Gastrocnemius medialis (tissue), 4 donors: ENCODE measurements at regions not wholly inside any gene's neighbourhood (a gene's known extent, or its start where the extent isn't known, plus 50 kb on each side); places are given as distances from the start of the nearest gene placed in this dataset.

ENCODE experiments used
- POLR2A ChIP-seq, 2 donors: fragments of 450-650 bp; IDR thresholded peaks; one replicate each; pipeline ENCODE4 v1.6.1; 2017; ENCODE audit warnings: antibody characterized with exemption in 2 of 2, mild to moderate bottlenecking in 2 of 2, moderate library complexity in 2 of 2
- TF ChIP-seq, protein P1 (sequence below), 5 experiments: fragments of 450-650 bp in 3 of 5; fragments of 200-600 bp in 2 of 5; sonication (generic) in 2 of 5; IDR thresholded peaks in 4 of 5; conservative IDR thresholded peaks in 1 of 5; 1 replicate in 4 of 5; 2 replicates in 1 of 5; pipeline ENCODE4 v1.5.1; 2016 to 2019; ENCODE audit warnings: antibody characterized with exemption in 5 of 5, mild to moderate bottlenecking in 3 of 5, moderate library complexity in 3 of 5

DNA sequence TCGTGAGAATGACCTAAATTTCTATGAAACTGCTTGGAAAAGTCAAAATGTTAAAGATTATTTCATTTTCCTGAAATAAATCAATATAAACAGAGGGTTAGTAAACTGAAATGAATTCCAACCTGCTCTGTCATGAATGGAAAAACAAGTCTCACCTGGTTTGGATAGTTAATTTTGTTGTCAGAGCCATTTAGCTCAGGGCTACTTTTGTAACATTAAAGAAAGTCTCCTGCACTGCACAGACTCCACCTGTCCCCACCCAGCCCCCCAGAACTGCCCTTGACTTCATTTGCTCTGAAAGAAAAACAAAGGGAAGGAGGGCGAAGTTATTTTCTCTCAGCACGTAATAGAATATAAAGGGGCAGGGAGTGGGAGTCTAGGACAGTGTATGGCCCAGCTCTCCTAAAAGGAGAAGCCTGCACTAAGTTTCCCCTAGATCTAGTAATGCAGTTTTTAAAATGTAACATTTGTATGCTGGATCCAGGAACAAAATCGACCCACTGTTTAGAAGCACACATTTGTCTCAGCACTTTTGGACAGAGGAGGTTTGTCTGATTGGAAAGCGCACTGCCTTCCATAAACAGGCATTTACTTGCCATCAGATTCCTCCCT is 54.2 kb upstream of the ACSL3 start:
- TF ChIP-seq, protein P1, sequence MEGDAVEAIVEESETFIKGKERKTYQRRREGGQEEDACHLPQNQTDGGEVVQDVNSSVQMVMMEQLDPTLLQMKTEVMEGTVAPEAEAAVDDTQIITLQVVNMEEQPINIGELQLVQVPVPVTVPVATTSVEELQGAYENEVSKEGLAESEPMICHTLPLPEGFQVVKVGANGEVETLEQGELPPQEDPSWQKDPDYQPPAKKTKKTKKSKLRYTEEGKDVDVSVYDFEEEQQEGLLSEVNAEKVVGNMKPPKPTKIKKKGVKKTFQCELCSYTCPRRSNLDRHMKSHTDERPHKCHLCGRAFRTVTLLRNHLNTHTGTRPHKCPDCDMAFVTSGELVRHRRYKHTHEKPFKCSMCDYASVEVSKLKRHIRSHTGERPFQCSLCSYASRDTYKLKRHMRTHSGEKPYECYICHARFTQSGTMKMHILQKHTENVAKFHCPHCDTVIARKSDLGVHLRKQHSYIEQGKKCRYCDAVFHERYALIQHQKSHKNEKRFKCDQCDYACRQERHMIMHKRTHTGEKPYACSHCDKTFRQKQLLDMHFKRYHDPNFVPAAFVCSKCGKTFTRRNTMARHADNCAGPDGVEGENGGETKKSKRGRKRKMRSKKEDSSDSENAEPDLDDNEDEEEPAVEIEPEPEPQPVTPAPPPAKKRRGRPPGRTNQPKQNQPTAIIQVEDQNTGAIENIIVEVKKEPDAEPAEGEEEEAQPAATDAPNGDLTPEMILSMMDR (IDR thresholded peaks at IDR 0.05 in 4 of 5, conservative IDR thresholded peaks at IDR 0.05 in 1 of 5), result no peak
- TF ChIP-seq POLR2A (IDR thresholded peaks at IDR 0.05), result no peak
